ENCODE measurements at regions not wholly inside any gene's neighbourhood (a gene's known extent, or its start where the extent isn't known, plus 50 kb on each side); places are given as distances from the start of the nearest gene placed in this dataset.

DNA sequence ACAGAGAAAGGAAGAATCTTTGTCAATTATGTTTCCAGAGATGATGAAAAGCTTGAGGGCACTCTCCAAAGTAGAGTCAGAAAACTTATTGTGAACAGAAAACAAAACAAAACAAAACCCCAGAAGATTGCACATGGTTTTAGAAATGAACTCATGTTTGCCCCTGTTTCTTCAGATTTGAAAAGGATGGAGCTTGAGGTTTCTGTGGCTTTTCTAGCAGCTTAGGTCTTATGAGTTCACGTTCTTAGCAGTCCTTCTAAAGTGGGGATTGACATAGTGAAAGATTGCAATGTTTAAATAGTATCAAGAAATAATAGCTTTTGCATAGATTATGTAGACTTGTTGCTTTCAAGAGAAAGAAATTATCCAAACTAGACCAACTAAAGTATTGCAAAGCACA, 421.8 kb downstream of the GBA3 start:
- Histone ChIP-seq H3K27ac (no peak overlapping the region), H3K27me3 (no peaks in the 10 kb centered on the region), H3K4me3 (no peak overlapping the region), H3K4me1 (no peaks in the 10 kb centered on the region), H3K9me3 (no peaks in the 10 kb centered on the region), H3K36me3 (no peaks in the 10 kb centered on the region)
- TF ChIP-seq POLR2AphosphoS5 (IDR thresholded peaks at IDR 0.05), result no peak
- no peak for ATAC-seq (ENCODE audit: low FRiP score in 2 of 2)
- DNase-seq, result no peak
- 31 to 41% methylated on average over 1 of the region's 1 CpG for WGBS, 2 donors

- H3K27ac ChIP-seq, result no peak overlapping the region
- H3K9me3 ChIP-seq, result no peaks in the 10 kb centered on the region
- TF ChIP-seq POLR2A (IDR thresholded peaks at IDR 0.05), result no peak
- no peak for TF ChIP-seq EP300 (IDR thresholded peaks at IDR 0.05)
- TF ChIP-seq, protein P1, sequence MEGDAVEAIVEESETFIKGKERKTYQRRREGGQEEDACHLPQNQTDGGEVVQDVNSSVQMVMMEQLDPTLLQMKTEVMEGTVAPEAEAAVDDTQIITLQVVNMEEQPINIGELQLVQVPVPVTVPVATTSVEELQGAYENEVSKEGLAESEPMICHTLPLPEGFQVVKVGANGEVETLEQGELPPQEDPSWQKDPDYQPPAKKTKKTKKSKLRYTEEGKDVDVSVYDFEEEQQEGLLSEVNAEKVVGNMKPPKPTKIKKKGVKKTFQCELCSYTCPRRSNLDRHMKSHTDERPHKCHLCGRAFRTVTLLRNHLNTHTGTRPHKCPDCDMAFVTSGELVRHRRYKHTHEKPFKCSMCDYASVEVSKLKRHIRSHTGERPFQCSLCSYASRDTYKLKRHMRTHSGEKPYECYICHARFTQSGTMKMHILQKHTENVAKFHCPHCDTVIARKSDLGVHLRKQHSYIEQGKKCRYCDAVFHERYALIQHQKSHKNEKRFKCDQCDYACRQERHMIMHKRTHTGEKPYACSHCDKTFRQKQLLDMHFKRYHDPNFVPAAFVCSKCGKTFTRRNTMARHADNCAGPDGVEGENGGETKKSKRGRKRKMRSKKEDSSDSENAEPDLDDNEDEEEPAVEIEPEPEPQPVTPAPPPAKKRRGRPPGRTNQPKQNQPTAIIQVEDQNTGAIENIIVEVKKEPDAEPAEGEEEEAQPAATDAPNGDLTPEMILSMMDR (IDR thresholded peaks at IDR 0.05), result no peak
- TF ChIP-seq POLR2AphosphoS5 (IDR thresholded peaks at IDR 0.05), result no peak
- no peaks in the 10 kb centered on the region for H3K36me3 ChIP-seq
- no peak for ATAC-seq (ENCODE audit: low FRiP score in 2 of 2)
- WGBS, 2 donors, result 57 to 79% methylated on average over 2 of the region's 2 CpGs
- H3K27me3 ChIP-seq, result no peaks in the 10 kb centered on the region
- no peaks in the 10 kb centered on the region for H3K4me1 ChIP-seq
- DNase-seq, result no peak
- H3K4me3 ChIP-seq, result no peak overlapping the region
Observed at GRCh38 chr4:23113104-23113503, 420.4 kb downstream of the GBA3 start.

GRCh38 chr4:23106516-23106915, 413.8 kb downstream of the GBA3 start:
- Histone ChIP-seq H3K4me1 (no peaks in the 10 kb centered on the region), H3K27ac (no peak overlapping the region), H3K4me3 (no peak overlapping the region), H3K9me3 (no peaks in the 10 kb centered on the region), H3K36me3 (no peaks in the 10 kb centered on the region), H3K27me3 (no peaks in the 10 kb centered on the region)
- TF ChIP-seq POLR2A (IDR thresholded peaks at IDR 0.05) (no peak), POLR2AphosphoS5 (IDR thresholded peaks at IDR 0.05) (no peak), EP300 (IDR thresholded peaks at IDR 0.05) (no peak)
- TF ChIP-seq, protein P1 (IDR thresholded peaks at IDR 0.05), result no peak
- WGBS, 2 donors, result 50% methylated on average over 1 of the region's 1 CpG
- no peak for ATAC-seq (ENCODE audit: low FRiP score in 2 of 2)
- no peak for DNase-seq

DNA sequence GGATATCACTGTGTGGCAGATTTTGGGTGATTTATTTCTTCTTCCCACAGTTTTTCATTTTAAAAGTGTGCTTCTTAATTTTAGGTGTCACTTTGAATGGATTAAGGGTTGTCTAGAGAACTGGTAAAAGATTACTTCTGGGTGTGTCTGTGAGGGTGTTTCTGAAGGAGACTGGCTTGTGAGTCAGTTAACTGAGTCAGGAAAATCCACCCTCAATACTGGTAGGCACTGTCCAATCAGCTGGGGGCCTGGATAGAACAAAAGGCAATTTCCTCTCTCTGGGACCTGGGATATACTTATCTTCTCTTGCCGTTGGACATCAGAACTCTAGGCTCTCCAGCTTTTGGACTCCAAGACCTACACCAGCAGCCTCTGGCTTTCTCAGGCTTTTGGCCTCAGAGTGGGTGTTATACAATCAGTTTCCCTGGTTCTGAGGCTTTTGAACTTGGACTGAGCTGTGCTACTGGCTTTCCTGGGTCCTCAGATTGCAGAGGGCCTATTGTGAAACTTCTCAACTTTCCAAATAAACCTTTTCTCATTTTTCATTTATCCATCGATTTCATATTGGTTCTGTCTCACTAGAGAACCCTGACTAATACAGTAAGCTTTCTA, 413.1 kb downstream of the GBA3 start:
- Histone ChIP-seq H3K27ac (no peak overlapping the region), H3K4me3 (no peak overlapping the region), H3K9me3 (no peaks in the 10 kb centered on the region), H3K36me3 (no peaks in the 10 kb centered on the region), H3K27me3 (no peaks in the 10 kb centered on the region), H3K4me1 (no peaks in the 10 kb centered on the region)
- DNase-seq (no peak), ATAC-seq (ENCODE audit: low FRiP score in 2 of 2) (peak in 1 of 2 donors; percentile 15)
- 80% methylated on average over 2 of the region's 2 CpGs for WGBS, 2 donors
- TF ChIP-seq POLR2A (IDR thresholded peaks at IDR 0.05) (no peak), POLR2AphosphoS5 (IDR thresholded peaks at IDR 0.05) (no peak), EP300 (IDR thresholded peaks at IDR 0.05) (no peak)
- TF ChIP-seq, protein P1 (IDR thresholded peaks at IDR 0.05), result no peak

DNA sequence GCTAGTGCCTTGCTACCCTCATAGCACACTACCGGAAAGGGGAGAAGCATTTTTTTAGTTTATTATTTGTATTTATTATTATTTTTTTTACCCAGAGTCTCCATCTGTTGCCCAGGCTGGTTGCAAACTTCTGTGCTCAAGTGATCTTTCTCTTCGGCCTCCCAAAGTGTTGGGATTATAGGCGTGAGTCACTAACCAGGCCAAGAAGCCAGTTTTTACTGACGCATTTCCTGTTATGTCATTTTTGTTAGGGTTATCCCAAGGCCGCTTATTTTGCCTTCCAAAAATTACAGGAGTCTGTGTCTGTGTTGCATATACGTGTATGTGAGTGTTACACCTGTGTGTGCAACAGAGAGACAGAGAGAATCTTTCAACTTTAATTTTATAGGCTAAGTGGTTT, 404.5 kb downstream of the GBA3 start:
- Histone ChIP-seq H3K27me3 (no peaks in the 10 kb centered on the region), H3K4me3 (no peak overlapping the region), H3K36me3 (no peaks in the 10 kb centered on the region), H3K9me3 (peaks cover 0 to 6% (median 2%) of the 10 kb centered on the region in 4 donors), H3K4me1 (no peaks in the 10 kb centered on the region), H3K27ac (no peak overlapping the region)
- WGBS, 2 donors, result 72 to 89% methylated on average over 6 of the region's 6 CpGs
- no peak for ATAC-seq (ENCODE audit: low FRiP score in 2 of 2)
- TF ChIP-seq POLR2A (IDR thresholded peaks at IDR 0.05) (no peak), POLR2AphosphoS5 (IDR thresholded peaks at IDR 0.05) (no peak), EP300 (IDR thresholded peaks at IDR 0.05) (no peak)
- TF ChIP-seq, protein P1 (IDR thresholded peaks at IDR 0.05), result no peak
- DNase-seq, result no peak
